GM18526 (cell line): ENCODE measurements at regions not wholly inside any gene's neighbourhood (a gene's known extent, or its start where the extent isn't known, plus 50 kb on each side); places are given as distances from the start of the nearest gene placed in this dataset.

ENCODE experiments used
- POLR2A ChIP-seq: IDR thresholded peaks from 3 replicates; pipeline ENCODE4 v1.6.1; 2011; ENCODE audit not compliant: insufficient read length; ENCODE audit errors: extremely low read depth

DNA sequence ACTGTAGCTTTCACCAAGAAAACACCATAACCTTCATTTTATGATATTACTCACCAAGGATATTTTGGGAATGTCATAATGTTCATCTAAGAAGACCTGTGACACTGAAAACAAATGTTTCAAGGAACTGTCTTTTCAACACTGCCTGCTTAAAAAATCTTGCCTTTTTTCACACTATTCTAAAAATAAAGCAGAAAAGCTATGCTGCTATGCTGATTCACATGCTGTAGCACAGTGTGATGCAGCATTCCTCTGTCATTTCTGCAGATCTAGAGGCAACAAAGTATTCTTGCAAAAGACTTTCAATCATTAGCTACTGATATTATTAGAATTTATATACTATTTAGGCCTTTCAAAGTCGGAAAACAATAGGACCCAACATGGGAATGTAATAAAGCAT is 525.7 kb downstream of the UQCRFS1 start:
- no peak for TF ChIP-seq POLR2A

DNA sequence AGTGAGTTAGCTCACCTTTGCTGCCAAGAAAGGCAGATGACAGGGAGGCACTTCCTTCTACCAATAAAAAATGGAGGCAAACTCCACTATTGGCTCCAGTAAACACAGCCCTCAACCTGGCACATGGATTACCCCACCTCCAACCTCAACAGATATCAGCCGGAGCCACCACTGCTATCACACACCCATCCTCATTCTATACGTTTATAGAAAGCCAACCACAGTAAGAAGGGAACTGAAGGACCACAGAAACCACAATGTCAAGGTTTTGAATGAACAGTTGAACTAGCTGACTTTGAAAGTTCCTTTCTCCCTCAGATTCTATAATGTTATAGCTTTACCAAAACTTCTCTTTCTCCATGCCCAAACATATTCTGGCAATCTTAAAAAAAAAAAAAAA is 526.2 kb downstream of the UQCRFS1 start:
- TF ChIP-seq POLR2A: no peak

DNA sequence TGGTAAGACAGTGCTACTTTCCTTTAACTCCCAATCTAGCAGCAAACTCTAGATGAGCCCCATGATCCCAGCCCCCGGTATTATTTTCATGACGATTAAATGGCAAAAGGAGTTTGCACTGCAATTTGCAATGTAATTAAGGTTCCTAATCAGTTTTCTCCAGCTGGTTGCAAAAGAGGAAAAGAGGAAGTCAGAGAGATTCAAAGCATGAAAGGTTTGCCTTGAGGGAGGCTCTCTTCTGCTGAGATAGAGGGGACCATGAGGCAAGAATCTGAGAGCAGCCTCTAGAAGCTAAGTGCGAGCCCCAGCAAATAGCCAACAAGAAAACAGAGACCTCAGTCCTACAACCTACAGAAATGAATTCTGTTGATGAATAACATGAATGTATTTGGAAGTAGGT is 527.1 kb downstream of the UQCRFS1 start:
- no peak for TF ChIP-seq POLR2A

DNA sequence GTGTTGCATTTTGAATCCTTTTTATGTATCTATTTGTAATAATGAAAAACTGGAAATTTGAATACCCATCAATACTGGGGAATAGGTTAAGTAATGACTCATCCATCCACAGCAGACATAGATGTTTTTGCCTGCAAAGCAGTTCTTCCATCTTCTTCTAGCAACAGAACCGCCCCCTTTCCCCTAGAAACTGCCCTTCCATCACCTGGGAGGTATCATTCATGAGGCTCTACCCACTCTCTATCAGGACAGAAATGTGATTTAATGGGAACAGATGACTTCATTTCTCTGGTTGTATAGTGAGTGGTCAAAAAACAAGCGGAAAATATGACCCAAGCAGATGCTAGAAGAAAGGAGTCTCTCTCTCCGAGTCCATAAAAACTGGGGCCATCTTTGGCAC is 532.8 kb downstream of the UQCRFS1 start:
- no peak for TF ChIP-seq POLR2A

DNA sequence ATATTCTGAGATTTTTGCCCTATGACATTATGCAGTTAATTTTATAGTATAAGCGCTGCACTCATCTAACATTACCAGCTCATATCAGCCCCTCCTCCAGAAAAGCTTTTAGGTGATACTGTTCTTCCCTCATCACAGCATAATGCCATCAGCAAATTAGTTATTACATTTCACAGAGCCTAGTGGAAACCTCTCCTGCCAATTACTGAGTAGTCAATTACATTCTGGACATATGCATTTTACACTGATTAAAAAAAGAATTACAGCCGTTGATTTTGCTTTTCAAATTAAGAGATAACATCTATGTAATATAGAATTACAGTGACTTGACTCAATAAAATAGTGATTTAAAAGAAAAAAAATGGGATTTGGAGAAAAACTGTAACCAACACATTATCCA is 542.1 kb downstream of the UQCRFS1 start:
- TF ChIP-seq POLR2A: no peak

DNA sequence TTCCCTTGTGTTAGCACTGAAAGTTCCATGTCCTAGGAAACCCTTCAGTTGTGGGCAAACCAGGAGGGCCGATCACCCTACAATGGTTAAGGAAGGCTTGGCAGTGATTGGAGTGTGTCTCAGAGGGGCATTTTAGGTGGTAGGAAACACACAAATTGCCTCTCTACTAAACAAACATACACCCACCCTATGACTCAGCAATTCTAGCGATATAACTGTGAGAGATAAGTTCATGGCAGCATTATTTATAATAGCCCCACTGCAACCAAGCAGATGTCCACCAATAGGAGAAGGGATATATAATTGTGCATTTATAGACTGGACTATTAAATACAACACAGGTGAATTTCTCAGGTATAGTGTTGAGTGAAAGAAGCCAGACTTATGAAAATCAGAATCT is 543.1 kb downstream of the UQCRFS1 start:
- no peak for TF ChIP-seq POLR2A

DNA sequence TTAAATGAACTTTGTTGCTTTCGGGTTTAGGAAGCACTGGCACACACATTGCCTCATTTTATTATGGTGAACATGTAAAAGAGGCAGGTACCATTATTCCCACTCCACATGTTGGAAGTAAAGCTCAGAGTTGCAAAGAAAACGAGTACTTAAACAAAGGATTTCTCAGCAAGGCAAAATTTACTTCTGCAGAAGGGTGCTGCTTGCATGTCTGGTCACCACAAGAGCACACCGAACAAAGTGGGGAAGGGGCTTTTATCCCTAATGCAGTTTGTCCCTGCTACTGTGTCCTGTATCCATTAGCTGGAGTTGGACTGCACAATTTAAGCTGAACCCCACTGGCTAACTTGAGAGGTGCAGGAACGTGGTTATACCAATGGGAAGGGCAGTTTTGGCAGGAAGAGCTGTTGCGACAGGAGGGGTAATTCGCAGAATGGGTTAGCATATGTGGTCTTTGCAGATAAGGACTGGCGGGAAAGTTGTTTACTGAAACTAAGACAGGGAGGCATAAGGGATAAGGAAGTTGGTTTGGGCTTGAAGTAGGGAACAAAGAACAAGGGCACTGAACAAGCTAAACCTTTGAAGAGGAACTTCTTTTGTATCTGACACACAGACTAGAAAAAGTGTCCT is 545.5 kb downstream of the UQCRFS1 start:
- TF ChIP-seq POLR2A: no peak

DNA sequence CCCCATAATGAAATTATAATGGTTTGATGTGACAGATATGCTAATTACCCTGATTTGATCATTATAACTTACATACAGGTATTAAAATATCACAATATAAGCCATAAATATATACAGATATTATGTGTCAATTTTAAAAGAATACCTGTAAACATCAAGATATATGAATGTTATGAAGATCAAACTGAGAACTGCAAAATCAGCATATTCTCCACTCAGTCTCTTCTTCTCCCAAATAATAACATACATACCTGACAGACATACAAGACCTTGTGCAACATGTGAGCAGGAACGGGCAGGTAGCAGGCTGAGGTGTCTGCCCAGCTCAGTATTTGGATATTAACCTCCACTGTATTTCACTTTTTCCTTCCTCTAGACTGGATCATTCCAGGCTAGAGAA is 547.2 kb downstream of the UQCRFS1 start:
- TF ChIP-seq POLR2A: no peak

DNA sequence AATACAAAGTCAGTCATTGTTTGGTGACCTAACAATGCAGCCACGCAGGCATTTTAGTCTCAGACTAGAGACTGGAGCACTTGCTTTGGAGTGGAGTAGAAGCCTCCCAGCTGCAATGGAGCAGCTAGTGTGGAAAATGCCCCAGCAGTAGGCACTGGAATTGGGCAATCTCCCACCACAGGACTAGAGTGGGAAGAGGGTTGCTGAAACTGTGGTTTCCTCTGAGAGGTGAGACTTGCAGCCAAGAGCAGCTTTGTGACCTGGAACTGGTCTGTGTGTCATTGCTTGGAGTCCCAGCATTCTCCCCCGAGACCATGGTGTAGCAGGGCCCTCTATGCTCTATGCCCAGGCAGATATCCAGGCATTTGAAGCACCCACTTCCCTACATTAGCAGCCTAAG is 556.3 kb downstream of the UQCRFS1 start:
- TF ChIP-seq POLR2A: no peak

DNA sequence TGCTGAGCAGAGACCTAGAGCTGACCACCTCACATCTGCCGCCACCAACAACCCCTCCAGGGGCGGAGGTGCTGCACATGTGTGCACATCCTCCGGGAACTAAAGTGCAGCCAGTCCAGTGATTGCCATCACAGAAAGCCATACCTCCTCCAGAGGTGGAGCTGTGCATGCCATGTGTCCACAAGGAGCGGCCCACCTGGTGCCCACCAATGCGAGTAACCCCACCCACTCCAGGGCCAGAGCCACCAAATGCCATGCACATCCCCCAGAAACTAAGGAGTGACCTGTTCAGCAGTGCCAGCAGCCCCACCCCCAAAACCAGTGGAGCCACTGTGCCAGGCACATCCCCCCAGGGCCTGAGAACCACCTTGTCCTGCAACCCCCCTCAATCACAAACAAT is 557.9 kb downstream of the UQCRFS1 start:
- TF ChIP-seq POLR2A: no peak

DNA sequence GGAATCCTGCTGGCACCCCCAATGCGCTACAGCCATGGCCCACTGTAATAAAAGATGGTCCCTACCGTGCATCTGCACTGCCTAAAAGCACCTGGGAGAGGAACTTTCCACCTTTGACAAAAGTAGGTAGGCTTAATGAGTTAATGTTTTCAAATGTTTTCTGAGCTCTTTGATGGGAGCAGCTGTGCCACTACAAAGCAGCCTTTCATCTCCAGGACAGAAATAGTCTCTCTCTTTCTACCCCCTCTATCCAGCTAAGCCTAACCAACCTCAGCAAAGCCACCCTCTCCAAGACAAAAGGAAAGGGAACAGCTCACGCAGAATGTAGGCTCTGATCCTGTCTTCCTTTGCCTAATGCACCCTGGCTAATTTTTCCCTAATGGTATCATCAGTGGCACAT is 560.2 kb downstream of the UQCRFS1 start:
- no peak for TF ChIP-seq POLR2A

DNA sequence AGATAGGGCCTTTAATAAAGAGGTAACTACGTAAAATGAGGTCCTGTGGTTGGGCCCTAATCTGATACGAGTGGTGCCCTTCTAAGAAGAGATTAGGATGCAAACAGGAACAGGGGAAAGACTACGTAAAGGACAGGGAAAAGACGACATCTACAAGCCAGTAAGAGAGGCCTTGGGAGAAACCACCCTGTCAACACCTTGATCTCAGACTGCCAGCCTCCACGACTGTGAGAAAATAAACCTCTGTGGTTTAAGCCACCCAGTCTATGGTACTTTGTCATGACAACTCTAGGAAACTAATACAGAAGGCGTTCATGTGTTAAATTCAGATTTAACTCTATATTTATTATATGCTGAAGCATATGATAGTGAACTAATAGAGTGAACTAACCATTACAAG is 566.3 kb downstream of the UQCRFS1 start:
- no peak for TF ChIP-seq POLR2A

DNA sequence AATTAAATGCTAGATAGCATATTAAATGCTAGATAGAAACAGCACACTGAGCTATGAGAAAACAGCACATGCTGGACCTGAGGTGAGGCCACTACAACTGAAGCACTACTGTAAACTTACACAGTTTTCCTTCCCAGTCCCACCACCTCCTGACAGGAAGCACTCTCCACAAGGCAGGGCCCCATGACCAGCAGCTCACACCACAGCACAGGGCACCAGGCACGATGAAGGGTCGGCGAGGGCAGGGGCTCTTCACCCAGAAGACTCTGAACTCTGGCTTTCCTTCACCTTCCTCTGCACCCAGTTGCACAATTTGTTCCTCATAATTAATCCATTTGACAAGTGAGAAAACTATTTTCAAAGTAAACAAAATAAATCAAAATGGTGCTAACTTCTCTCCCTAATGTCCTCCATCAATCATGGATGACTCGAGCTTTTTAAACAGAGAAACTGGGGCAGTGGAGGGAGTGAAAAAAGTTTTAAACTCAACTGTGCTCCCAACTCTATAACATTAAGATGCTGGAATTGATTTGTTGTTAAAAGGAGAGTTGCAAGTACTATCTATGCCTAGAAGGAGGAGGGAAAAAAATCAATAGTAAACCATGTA is 568.7 kb downstream of the UQCRFS1 start:
- no peak for TF ChIP-seq POLR2A

DNA sequence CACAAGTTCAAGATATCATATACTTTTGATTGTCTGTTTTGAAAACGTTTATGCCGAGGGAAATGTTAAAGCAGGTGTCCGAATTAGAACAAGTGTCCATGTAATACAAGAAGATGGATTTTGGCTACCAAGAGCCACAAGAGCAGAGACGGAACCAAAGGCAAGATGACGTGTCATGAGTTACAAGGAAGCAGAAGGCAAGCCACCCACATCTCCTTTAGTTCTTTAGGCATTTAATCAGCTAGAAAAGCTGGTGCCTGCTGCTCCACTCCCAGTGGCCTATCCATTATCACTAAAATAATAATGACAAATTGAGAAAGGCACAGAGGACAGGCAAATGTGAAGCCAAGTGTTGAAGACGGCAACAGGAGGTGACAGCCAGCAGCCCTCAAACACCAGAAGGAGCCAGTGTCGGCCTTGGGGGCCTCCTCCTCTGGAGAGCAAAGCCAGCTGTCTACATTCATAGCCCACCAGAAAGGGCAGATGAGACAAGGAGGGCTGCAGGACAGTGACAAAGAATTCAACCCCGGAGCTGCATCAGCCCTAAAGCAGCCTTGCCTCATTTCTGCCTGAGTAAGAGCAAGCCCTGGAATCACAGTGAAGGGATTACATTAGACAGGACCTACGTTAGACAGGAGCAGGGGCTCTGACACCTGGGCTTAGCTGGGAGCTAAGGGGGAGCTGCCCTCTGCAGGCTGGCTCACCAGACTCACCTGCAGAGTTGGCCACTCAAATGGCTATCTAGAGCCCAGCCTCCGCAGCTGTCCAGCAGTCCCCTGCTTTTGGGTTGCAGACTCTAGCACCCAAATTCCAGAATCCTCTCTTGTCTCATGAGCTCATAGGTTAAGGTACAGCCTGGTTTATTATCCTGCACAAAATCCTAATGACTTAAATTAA is 569.9 kb downstream of the UQCRFS1 start:
- no peak for TF ChIP-seq POLR2A

DNA sequence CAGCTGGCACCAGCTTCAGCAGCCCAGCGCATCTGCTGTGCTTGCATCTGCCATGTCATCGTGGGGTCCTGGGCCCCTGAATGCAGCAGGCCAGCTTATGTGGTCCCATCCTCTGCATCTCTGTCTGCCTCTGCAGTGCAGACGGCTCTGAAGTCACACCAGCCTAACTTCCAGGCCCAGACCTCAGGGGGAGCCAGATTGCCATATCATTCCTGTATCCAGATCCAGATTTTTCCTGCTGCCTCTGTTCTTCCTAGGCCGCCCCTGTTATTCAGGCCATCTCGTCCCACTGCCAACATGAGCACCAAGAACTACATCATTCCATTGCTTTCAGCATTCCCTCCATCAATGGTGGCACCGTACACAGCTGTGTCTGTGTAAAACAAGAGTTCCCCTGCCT is 571.6 kb downstream of the UQCRFS1 start:
- TF ChIP-seq POLR2A: no peak

DNA sequence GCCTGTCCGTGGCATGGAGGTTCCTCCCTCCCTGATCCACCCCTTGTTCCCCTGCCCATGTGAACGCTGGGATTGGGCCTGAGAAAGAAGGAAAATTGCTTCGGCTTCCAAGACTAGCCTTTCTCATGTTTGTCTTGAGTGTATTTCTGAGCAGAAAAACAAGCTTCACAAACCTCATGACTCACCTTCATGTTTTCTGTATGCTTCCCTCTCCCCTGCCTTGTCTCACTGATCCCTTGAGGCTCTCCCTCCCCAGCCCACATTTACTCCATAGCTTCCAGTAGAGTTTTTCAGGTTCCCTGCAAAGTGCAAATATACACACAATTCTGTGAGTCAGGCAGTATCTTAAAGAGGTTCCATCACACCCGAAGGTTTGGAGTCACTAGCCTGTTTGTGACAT is 572.4 kb downstream of the UQCRFS1 start:
- no peak for TF ChIP-seq POLR2A
